T47D (cell line): ENCODE measurements at regions not wholly inside any gene's neighbourhood (a gene's known extent, or its start where the extent isn't known, plus 50 kb on each side); places are given as distances from the start of the nearest gene placed in this dataset.

Source experiments
- DNase-seq, 2 experiments: peaks; one replicate each; pipeline versions ENCODE4 v3.0.0 to v3.0.0-alpha.2; 2011 to 2012; ENCODE audit warnings: low read depth in 1 of 2, low spot score in 1 of 2
- JUND ChIP-seq: IDR thresholded peaks from 2 replicates; pipeline ENCODE4 v1.6.1; 2012; ENCODE audit warnings: low read depth
- in situ Hi-C: cut with HindIII; loops from 2 replicates; pipeline ENCODE4 v1.10.0; 2016; ENCODE audit warnings: low sequenced_read_pairs, low pct_unique_long_range_greater_than_20kb

DNA sequence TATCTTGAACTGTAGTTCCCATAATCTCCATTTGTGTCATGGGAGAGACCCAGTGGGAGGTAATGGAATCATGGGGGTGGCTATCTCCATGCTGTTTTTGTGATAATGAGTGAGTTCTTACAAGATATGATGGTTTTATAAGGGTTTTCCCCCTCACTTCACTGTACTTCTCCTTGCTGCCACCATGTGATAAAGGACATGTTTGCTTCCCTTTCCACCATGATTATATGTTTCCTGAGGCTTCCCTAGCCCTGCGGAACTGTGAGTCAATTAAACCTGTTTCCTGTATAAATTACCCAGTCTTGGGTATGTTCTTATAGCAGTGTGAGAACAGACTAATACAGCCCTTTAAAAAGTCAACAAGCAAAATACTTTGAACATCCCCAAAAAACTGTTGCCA, 427.7 kb downstream of the HTR7 start:
- in situ Hi-C loops: no loop called here

DNA sequence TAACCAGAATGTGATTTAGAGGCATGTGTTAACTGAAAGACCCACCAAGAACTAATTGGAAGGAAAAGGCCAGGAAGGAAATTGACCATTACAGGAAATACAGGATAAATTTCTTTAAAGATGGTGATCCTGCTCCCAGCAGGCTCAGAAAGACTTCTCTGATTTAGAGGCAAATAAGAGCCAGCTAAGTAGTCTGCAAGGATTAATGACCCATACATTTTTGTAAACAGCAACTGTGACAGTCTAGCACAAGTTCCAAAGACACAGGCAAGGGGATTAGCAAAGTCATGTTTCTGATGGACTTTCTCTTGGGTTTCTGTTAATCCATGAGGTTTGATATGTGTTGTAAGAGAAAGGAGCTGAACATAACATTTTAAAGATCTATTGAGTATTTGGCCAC, 425.0 kb downstream of the HTR7 start:
- in situ Hi-C loops: no loop called here
- no peak for DNase-seq
- no peak for TF ChIP-seq JUND

More for the DNA sequence above, 427.7 kb downstream of the HTR7 start:
- no peak for DNase-seq
- no peak for TF ChIP-seq JUND

DNA sequence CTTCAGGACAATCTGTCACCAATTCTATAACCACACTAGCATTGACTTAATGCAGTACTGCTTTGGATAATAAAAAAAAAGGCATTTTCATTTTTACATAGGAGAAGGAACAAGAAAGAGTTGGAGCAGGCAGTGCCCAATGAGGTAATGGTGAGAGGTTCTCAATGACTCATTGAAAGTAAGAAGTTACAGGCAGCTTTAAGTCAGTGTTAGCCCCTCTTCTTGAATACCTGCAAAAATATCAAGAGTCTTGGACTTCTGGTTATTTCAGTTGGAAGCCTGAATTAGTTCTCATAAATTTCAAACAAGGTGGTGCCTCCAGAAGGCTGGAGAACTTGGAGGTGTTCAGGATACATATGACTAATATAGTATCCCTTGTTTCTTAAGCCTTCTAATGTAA, 422.5 kb downstream of the HTR7 start:
- no peak for DNase-seq
- TF ChIP-seq JUND: no peak
- in situ Hi-C loops: no loop called here

DNA sequence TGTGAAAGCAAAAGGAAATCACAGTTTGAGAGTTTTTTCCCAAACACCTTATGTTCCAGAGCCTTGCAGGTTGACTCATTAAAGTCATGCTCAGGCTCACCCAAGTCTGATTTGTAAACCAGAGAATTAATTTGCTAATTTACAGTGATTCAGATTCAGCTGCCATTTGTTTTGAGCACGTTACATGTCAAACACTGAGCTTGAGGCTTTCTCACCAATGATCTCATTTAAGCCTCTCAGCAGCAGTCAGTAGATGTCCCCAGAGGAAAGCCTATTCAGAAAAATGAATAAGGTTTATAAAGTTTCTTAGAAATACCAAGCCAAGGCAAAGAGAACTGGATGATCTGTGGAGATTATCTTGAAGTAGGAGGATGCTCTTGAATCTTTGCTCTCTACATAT, 420.4 kb downstream of the HTR7 start:
- TF ChIP-seq JUND: no peak
- in situ Hi-C loops: no loop called here
- DNase-seq: no peak

DNA sequence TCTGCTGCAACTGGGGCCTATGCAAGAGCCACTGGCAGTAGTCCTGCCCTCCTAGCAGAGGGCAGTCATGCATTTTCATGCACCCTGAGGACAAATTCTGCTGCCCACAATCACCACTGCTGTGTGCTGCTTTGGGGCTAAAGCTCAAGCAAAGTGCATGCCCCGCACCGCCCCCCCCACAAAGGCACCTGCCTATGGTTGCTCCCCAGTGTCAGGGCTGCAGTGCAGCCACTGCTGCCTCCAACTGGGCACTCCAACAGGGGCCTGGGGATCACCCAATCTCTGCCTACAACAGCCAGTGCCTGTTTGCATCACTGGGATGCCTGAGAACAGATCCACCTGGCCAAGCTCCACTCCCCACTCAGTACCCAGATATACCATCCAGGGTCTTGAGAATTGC, 417.0 kb downstream of the HTR7 start:
- in situ Hi-C loops: no loop called here
- no peak for DNase-seq
- TF ChIP-seq JUND: no peak

DNA sequence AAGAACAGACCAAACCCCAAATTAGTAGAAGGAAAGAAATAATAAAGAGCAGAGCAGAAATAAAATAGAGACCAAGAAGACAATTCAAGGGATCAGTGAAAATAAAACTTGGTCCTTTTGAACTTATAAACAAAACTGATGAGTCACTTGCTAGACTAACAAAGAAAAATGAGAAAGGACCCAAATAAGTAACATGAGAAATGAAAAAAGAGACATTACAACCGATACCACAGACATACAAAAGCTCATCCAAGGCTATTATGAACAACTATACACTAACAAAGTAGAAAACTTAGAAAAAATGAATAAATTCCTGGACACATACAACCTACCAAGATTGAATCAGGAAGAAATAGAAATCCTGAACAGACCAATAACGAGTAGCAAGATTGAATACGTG, 414.5 kb downstream of the HTR7 start:
- TF ChIP-seq JUND: no peak
- in situ Hi-C loops: no loop called here
- no peak for DNase-seq

DNA sequence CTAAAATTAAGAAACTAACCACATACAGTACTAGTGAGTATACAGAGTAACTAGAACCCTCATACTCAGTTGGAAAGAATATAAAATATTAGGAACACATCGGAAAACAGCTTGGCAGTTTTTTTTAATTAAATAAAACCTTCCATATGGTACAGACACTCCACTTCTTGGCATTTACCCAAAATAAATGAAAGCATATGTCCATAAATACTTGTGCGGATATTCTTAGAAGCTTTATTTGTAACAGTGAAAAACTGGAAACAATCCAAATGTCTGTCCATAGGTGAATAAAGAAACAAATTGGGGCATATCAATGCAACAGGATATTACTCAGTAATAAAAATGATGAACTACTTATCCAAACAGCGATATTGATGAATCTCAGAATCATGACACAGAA, 410.0 kb downstream of the HTR7 start:
- in situ Hi-C loops: no loop called here

DNA sequence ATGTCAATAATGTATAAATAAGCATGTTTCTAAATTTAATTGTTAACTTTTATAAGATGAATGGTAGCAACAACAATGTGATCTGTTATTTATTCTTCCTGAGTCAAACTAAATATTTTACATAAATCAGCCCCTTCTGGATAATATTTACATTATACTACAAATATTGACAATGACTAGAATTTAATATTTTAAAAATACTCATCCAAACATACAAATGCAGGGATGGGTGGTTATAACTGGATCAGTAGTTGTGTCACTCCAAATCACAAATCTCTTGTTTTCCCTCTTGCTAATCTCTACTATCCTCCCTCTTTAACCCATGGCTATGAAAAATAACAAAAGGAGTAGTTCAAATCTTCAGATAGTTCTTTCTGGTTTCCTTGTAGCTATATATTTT, 407.0 kb downstream of the HTR7 start:
- TF ChIP-seq JUND: no peak
- no peak for DNase-seq
- in situ Hi-C loops: no loop called here

More for the DNA sequence above, 410.0 kb downstream of the HTR7 start:
- DNase-seq: no peak
- no peak for TF ChIP-seq JUND

DNA sequence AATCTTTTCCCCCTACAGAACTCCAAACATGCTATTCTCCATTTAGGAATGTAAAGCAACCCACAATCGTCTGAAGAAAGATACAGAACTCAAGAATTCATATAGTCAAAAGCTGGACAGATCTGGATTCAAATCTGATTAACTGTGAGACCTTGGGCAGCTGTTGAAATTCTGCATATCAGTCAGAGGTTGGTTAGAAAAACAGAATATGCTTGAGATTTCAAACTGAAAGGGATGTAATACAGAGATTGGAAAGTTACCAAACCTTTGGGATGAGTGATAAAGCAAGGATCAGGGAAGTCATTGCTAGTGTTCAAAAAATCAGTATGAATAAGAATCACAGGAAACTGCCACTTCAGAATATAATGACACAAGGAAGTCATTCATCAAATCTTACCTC, 406.6 kb downstream of the HTR7 start:
- in situ Hi-C loops: no loop called here
- TF ChIP-seq JUND: no peak
- DNase-seq: no peak

DNA sequence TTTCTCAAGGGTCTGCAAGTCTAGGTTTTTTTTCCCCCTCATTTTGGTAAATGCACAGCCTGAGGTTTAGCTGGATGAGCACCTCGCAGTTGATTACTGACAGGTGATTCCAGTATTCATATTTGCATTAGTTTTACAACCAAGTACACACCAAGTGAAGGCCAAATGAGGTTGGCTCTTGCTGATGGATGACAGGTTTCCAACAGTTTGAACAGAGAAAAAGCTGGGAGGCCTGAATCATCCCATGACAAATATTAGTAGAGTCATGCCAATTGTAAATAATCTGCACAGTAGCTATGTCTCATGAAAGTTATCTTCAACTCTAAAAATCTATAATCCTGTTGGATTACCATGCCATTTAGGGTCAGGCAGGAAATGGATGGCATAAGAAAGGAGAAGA, 399.8 kb downstream of the HTR7 start:
- in situ Hi-C loops: no loop called here
- no peak for TF ChIP-seq JUND
- DNase-seq: no peak

DNA sequence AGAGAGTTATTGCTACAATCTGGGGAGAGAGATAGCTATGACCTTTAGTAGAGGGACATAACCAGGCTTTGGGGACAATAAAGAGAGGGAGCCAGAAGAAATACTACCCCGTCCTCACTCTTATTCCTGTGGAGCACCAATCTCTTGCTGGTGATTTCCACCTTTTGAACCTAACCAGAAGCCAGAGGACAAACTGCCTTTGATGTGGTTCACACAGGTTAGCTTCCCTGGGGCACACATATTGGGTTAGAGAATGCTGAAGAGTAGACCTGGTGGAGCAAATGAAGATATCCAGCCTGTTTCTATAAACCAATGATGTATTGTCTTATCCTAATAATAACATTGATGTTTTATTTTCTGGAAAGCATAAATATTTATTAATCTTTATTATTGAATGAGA, 399.3 kb downstream of the HTR7 start:
- TF ChIP-seq JUND: no peak
- in situ Hi-C loops: no loop called here
- DNase-seq: no peak

DNA sequence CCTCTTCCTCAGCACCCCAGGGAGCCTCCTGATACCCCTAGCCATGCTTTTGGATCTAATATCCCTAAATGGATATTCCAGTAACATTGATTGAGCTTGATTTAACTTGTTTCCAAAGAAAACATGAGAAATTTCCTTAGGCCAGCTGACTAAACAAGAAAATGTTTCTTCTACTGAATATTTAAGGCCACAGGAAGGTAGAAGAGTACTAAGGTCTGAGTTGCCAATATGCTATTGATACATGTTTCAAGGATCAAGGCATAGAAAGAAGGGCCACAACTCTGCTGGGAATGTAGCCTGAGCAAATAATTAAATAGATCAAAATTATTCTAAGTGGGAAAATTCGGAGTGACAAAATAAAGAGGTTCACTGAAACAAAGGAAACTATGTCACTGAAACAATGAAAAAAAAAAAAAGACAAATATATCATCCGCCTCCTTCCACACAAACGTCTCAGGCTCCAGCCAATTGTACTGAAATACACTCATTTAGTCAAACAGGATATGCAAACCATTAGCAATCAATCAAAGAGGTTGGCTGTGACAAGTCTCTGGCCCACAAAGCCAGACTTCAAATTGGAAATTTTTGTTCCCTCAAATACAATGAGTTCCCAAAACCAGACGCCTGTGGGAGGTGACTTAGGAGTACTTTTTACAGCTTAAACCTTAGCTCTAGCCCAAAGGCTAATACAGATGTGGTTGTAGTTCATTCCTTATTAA, 396.2 kb downstream of the HTR7 start:
- DNase-seq: no peak
- TF ChIP-seq JUND: no peak
- in situ Hi-C loops: no loop called here

DNA sequence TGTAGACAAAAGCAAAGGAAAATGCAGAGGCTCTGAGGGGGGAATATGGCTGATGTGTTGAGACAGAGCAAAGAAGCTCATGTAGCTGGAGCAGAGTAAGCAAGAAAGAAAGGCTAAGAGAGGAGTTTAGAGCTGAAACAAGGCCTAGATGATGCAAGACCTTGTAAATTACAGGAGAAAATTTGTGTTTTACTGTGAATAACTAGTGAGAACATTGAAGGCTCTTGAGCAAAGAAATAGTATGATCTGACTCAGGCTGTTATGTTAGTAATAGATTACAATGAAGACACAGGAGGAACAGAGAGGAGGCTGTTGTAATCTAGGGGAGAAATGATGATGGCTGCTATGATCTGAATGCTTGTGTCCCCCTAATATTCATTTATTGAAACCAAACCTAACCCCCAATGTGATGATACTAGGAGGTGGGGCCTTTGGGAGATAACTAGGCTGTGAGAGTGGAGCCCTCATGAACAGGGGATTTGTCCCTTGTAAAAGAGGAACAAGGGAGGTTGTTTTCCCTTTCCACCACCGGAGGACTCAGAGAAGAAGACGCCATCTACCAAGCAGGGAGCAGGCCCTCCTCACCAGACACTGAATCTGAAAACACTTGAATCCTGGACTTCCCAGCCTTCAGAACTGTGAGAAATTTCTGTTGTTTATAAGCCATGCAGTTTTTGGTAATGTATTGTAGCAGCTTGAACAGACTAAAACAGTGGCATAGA, 394.9 kb downstream of the HTR7 start:
- in situ Hi-C loops: no loop called here
- no peak for TF ChIP-seq JUND

More for the DNA sequence above, 394.9 kb downstream of the HTR7 start:
- DNase-seq: no peak
